Cardiac fibroblast (primary cell): ENCODE measurements at regions not wholly inside any gene's neighbourhood (a gene's known extent, or its start where the extent isn't known, plus 50 kb on each side); places are given as distances from the start of the nearest gene placed in this dataset.

Experiments
- DNase-seq, 2 donors: peaks; one replicate each; pipeline versions ENCODE4 v3.0.0 to v3.0.0-alpha.2; 2010; ENCODE audit warnings: low read depth in 2 of 2
- H3K4me3 ChIP-seq, 2 donors: replicated peaks in 1 of 2; 1 replicate in 1 of 2; 2 replicates in 1 of 2; pipeline ENCODE4 v1.5.1; 2011; ENCODE audit warnings: low read depth in 2 of 2, low read length in 2 of 2, mild to moderate bottlenecking in 2 of 2, moderate library complexity in 1 of 2
- TF ChIP-seq, protein P1 (sequence below): IDR thresholded peaks from one replicate; pipeline ENCODE4 v1.5.1; 2011; ENCODE audit warnings: low read depth, mild to moderate bottlenecking, low read length, inconsistent platforms

DNA sequence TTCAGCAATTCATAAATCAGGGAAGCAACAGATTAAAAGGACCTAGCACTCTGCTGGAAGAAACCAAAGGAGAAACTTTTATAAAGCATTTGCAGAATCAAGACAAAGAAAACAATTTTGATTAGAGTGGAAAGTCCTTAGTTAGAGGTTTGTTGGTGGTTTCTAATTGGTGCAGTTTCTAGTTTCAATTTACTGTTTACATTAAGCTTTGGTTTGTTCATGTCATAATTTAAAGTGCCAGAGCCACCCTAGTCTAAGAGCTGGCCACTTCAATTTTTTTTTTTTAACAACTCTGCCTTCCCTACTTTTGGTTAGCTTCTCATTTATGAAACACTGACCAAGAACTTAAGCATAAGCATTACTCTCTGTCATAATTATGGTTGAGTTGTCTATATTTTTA lies 1428.2 kb upstream of the GBE1 start:
- TF ChIP-seq, protein P1, sequence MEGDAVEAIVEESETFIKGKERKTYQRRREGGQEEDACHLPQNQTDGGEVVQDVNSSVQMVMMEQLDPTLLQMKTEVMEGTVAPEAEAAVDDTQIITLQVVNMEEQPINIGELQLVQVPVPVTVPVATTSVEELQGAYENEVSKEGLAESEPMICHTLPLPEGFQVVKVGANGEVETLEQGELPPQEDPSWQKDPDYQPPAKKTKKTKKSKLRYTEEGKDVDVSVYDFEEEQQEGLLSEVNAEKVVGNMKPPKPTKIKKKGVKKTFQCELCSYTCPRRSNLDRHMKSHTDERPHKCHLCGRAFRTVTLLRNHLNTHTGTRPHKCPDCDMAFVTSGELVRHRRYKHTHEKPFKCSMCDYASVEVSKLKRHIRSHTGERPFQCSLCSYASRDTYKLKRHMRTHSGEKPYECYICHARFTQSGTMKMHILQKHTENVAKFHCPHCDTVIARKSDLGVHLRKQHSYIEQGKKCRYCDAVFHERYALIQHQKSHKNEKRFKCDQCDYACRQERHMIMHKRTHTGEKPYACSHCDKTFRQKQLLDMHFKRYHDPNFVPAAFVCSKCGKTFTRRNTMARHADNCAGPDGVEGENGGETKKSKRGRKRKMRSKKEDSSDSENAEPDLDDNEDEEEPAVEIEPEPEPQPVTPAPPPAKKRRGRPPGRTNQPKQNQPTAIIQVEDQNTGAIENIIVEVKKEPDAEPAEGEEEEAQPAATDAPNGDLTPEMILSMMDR = no peak
- no peak overlapping the region for H3K4me3 ChIP-seq
- no peak for DNase-seq

DNA sequence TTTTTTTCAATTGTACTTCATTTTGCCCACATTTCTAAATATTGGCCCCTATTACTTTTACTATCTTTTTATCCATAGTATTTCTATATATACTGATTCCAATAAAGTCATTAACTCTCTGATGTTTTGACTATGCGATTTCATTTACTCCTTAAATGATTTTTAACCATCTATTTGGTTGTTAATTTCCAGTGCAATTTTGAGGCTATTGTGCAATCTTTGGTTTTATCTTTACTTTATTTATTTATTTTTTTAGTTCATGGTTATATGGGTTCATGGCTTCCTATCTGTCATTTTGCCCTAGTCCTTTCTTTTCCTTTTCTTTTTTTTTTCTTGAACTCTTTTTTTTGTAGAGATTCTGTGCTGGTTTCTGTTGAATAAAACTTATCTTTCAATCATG lies 1408.0 kb upstream of the GBE1 start:
- TF ChIP-seq, protein P1 = no peak
- no peak for DNase-seq
- no peak overlapping the region for H3K4me3 ChIP-seq

DNA sequence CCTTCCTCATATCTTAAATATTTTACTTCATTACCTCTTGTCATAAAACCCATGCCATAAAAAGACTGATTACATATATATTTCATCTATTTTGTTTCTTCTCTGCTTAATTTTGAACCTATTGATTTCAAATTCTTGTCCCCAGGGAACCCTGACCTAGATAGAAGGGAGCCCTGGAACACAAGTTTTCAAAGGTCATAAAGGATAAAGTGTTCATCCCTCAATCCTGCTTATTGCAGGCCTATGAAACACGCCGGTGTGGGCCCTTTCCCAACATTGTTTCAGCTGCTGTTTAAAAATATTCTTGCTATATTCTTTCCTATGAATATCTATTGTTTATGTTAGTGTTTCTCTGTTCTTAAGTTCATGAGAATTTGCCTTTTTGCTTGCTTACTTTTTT lies 1389.5 kb upstream of the GBE1 start:
- TF ChIP-seq, protein P1 = no peak
- no peak overlapping the region for H3K4me3 ChIP-seq
- no peak for DNase-seq

DNA sequence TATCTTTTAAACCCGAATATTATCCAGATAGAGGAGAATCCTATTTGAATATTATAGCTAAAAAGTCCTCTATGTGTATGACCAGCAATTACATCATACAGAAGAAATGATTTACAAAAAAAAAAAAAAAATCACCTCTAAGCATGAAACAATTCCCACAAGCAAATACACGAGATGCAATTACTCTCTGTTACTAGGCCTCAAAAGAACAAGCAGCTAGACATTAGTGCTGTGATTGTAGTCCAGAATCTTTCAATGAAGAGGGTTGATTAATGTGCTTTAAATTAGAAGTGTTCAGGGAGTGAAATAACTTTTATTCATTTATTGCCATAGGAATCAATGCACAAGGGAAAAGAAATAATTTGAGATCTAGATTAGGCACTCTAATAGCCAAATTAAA lies 1379.5 kb upstream of the GBE1 start:
- DNase-seq = no peak
- TF ChIP-seq, protein P1 = no peak

DNA sequence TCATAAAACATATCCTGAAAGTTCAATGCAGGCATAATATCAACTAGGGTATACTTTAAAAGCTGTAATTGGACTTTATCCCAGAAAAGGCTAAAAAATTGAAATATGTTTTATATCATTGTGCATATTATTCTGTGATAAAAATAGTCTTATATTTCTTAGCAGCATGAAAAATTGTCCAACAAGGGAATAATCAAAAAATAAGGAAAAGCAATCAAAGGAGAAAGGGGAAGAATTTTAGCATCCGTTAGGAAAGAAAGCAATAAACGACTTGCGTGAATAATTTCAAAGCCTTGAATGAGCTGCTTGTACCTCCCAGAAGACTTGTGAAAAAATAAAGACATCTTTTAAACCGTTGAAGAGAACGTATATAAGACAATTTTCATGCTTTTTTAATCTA lies 1369.8 kb upstream of the GBE1 start:
- no peak for DNase-seq
- TF ChIP-seq, protein P1 = no peak

More for the DNA sequence above, 1379.5 kb upstream of the GBE1 start:
- H3K4me3 ChIP-seq = no peak overlapping the region

DNA sequence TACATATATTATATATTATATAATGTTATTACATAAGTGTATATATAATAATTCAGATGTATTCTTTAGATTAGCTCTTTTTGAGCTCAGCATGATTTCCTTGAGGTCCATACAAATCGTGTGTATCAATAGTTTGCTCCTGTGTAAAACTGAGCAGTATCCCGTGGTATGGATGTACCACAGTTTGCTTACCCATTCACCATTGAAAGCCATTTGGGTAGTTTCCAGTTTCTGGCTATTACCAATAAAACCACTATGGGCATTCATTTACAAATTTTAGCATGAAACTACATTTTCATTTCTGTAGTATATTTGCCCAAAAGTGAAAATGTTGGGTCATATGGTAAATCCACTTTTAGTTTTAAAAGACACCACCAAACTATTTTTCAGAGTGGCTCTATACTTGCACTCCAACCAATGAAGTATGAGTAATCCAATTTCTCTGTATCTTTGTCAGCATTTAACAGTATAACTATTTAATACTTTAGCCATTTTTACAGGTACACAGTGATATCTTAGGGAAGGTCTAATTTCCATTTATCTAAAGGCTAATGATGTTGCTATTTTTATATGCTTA lies 1361.4 kb upstream of the GBE1 start:
- DNase-seq = no peak
- TF ChIP-seq, protein P1 = no peak
- H3K4me3 ChIP-seq = no peak overlapping the region

More for the DNA sequence above, 1369.8 kb upstream of the GBE1 start:
- H3K4me3 ChIP-seq = no peak overlapping the region

DNA sequence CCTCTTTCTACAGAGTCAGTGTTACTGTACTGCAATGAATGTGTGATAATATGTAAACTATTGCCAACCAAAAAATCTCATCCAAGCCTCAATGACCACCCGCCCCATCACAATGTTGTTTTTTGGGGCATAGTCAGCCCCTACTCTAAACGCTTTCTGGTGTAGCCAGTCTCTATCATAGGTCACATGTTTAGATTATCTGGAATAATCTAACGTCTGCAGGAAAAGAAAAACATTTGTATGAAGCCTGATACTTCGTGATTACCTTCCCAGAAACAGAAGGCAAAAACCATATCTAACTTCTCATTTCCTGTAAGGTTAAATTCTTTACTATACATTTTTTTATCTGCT lies 1331.8 kb upstream of the GBE1 start:
- TF ChIP-seq, protein P1 = no peak
- no peak for DNase-seq
- no peak overlapping the region for H3K4me3 ChIP-seq
